IMR-90 (cell line): ENCODE measurements at regions not wholly inside any gene's neighbourhood (a gene's known extent, or its start where the extent isn't known, plus 50 kb on each side); places are given as distances from the start of the nearest gene placed in this dataset.

Experiments used
- ATAC-seq: fragments of 200-7000 bp; cut with Tn5 transposase; 2 replicates; pipeline ENCODE4 v1.9.1; 2020; ENCODE audit warnings: low read depth, mild to moderate bottlenecking, moderate library complexity
- BruUV-seq: library from RNA; stranded (reverse); fragments of 400-500 nt; replicated peaks from 2 replicates; lab custom pipeline; 2021; lab: Mats Ljungman, UMichigan
- CTCF ChIA-PET: fragments of 300-600 bp; formaldehyde crosslinking; extraction: SDS; loops from one replicate; lab custom pipeline; 2021; ENCODE audit warnings: antibody characterized with exemption; lab: Yijun Ruan, JAX
- POLR2A ChIA-PET: fragments of 300-600 bp; sonication (Branson Sonifier 250); formaldehyde crosslinking; loops from one replicate; lab custom pipeline; 2022; ENCODE audit warnings: antibody characterized with exemption; ENCODE audit not compliant: unreplicated experiment; lab: Charles Lee
- DNase-seq: peaks from one replicate; pipeline ENCODE4 v3.0.0; 2013
- H2AFZ ChIP-seq: replicated peaks from 2 replicates; pipeline ENCODE3; 2013; ENCODE audit warnings: low read length, mild to moderate bottlenecking; ENCODE audit not compliant: poor library complexity
- H2AK5ac ChIP-seq: 2 replicates; pipeline ENCODE4 v1.6.1; 2013; ENCODE audit warnings: low read depth, low read length, inconsistent platforms
- H2AK9ac ChIP-seq: replicated peaks from 2 replicates; pipeline ENCODE3; 2013; ENCODE audit warnings: mild to moderate bottlenecking, low read depth, low read length, moderate library complexity; ENCODE audit not compliant: poor library complexity
- H2BK120ac ChIP-seq: 2 replicates; pipeline ENCODE4 v1.6.1; 2013; ENCODE audit warnings: low read depth, low read length, inconsistent platforms
- H2BK15ac ChIP-seq: 3 replicates; pipeline ENCODE4 v1.6.1; 2013; ENCODE audit warnings: low read depth, low read length, inconsistent platforms
- H2BK20ac ChIP-seq: 2 replicates; pipeline ENCODE4 v1.6.1; 2013; ENCODE audit warnings: low read depth, mild to moderate bottlenecking, inconsistent platforms, low read length, moderate library complexity
- H2BK5ac ChIP-seq: 2 replicates; pipeline ENCODE4 v1.6.1; 2013; ENCODE audit warnings: mild to moderate bottlenecking, low read depth, low read length, inconsistent platforms; ENCODE audit not compliant: poor library complexity, severe bottlenecking
- H3K14ac ChIP-seq: replicated peaks from 2 replicates; pipeline ENCODE4 v1.6.1; 2013; ENCODE audit warnings: low read depth, low read length, inconsistent platforms
- H3K18ac ChIP-seq: 2 replicates; pipeline ENCODE4 v1.6.1; 2013; ENCODE audit warnings: low read depth, low read length, control low read depth
- H3K23ac ChIP-seq: 2 replicates; pipeline ENCODE4 v1.6.1; 2013; ENCODE audit warnings: low read depth, low read length, inconsistent platforms
- H3K27ac ChIP-seq: 2 replicates; pipeline ENCODE4 v1.5.1; 2013; ENCODE audit warnings: mild to moderate bottlenecking, control low read depth, low read length; ENCODE audit not compliant: insufficient read depth
- H3K27me3 ChIP-seq: 2 replicates; pipeline ENCODE4 v1.6.1; 2013; ENCODE audit warnings: low read length; ENCODE audit not compliant: control insufficient read depth, insufficient read depth
- H3K36me3 ChIP-seq: 2 replicates; pipeline ENCODE4 v1.6.1; 2013; ENCODE audit warnings: low read length, mixed read lengths; ENCODE audit not compliant: control insufficient read depth, insufficient read depth
- H3K4ac ChIP-seq: 2 replicates; pipeline ENCODE4 v1.6.1; 2013; ENCODE audit warnings: low read depth, low read length, inconsistent platforms
- H3K4me1 ChIP-seq: 2 replicates; pipeline ENCODE4 v1.6.1; 2013; ENCODE audit warnings: low read length, mixed read lengths; ENCODE audit not compliant: control insufficient read depth, insufficient read depth
- H3K4me2 ChIP-seq: 2 replicates; pipeline ENCODE4 v1.6.1; 2013; ENCODE audit warnings: low read depth, mild to moderate bottlenecking, control low read depth, low read length, moderate library complexity
- H3K4me3 ChIP-seq: 2 replicates; pipeline ENCODE4 v1.5.1; 2013; ENCODE audit warnings: low read depth, mild to moderate bottlenecking, control low read depth, low read length, moderate library complexity; ENCODE audit not compliant: insufficient read depth
- H3K56ac ChIP-seq: 2 replicates; pipeline ENCODE4 v1.6.1; 2013; ENCODE audit warnings: low read length, inconsistent platforms; ENCODE audit not compliant: insufficient read depth; ENCODE audit errors: extremely low read depth
- H3K79me1 ChIP-seq, 2 experiments: 2 replicates each; pipeline ENCODE4 v1.6.1; 2013; ENCODE audit warnings: low read length in 2 of 2, inconsistent platforms in 1 of 2, low read depth in 1 of 2
- H3K9ac ChIP-seq: 2 replicates; pipeline ENCODE4 v1.6.1; 2013; ENCODE audit warnings: low read depth, low read length, control low read depth
- H3K9me1 ChIP-seq: 2 replicates; pipeline ENCODE4 v1.6.1; 2013; ENCODE audit warnings: low read length, inconsistent platforms; ENCODE audit not compliant: insufficient read depth
- H3K9me3 ChIP-seq: 2 replicates; pipeline ENCODE4 v1.6.1; 2013; ENCODE audit warnings: low read length; ENCODE audit not compliant: control insufficient read depth, insufficient read depth
- H4K20me1 ChIP-seq: 2 replicates; pipeline ENCODE4 v1.6.1; 2013; ENCODE audit warnings: low read length, inconsistent platforms; ENCODE audit not compliant: insufficient read depth
- H4K5ac ChIP-seq: 2 replicates; pipeline ENCODE4 v1.6.1; 2013; ENCODE audit warnings: mild to moderate bottlenecking, low read depth, low read length, control low read depth
- H4K8ac ChIP-seq, 2 experiments: 2 replicates each; pipeline ENCODE4 v1.6.1; 2013; ENCODE audit warnings: low read depth in 2 of 2, low read length in 2 of 2, control low read depth in 1 of 2, inconsistent platforms in 1 of 2
- H4K91ac ChIP-seq: 2 replicates; pipeline ENCODE4 v1.6.1; 2013; ENCODE audit warnings: low read depth, low read length, inconsistent platforms; ENCODE audit not compliant: insufficient read depth
- BHLHE40 ChIP-seq: fragments of 150-350 bp; IDR thresholded peaks from 2 replicates; pipeline ENCODE4 v1.6.1; 2016; ENCODE audit warnings: mild to moderate bottlenecking, low read depth, low read length
- ELK1 ChIP-seq: fragments of 150-350 bp; IDR thresholded peaks from 2 replicates; pipeline ENCODE4 v1.6.1; 2016; ENCODE audit warnings: low read depth, mild to moderate bottlenecking, low read length, moderate library complexity, borderline replicate concordance
- MXI1 ChIP-seq: IDR thresholded peaks from 2 replicates; pipeline ENCODE4 v1.6.1; 2012; ENCODE audit warnings: low read depth, mild to moderate bottlenecking, low read length, moderate library complexity, borderline replicate concordance
- POLR2A ChIP-seq: IDR thresholded peaks from 2 replicates; pipeline ENCODE4 v1.6.1; 2012; ENCODE audit warnings: mild to moderate bottlenecking, low read depth, low read length
- WGBS, 2 experiments: methylation state at CpG; one replicate each; pipeline versions ENCODE4 v1.1.5 to v1.1.7; 2013; ENCODE audit warnings: missing lambda C conversion rate in 2 of 2; ENCODE audit not compliant: insufficient read length in 1 of 2; ENCODE audit errors: extremely low coverage in 2 of 2; 5-methylcytosine and 5-hydroxymethylcytosine counted together
- dilution Hi-C: fragments of 300-500 bp; cut with HindIII; formaldehyde crosslinking; loops from one replicate; pipeline ENCODE4 v1.14.3; 2018; ENCODE audit warnings: low sequenced_read_pairs; ENCODE audit not compliant: unreplicated experiment
- in situ Hi-C: fragments of 300-500 bp; cut with MboI; formaldehyde crosslinking; loops from 3 replicates; pipeline ENCODE4 v1.14.3; 2019; ENCODE audit warnings: low sequenced_read_pairs, inconsistent platforms, mixed read lengths
- intact Hi-C: fragments of 100-400 bp; cut with micrococcal nuclease; formaldehyde crosslinking; loops from 2 replicates; pipeline ENCODE4 v1.10.0; 2022

DNA sequence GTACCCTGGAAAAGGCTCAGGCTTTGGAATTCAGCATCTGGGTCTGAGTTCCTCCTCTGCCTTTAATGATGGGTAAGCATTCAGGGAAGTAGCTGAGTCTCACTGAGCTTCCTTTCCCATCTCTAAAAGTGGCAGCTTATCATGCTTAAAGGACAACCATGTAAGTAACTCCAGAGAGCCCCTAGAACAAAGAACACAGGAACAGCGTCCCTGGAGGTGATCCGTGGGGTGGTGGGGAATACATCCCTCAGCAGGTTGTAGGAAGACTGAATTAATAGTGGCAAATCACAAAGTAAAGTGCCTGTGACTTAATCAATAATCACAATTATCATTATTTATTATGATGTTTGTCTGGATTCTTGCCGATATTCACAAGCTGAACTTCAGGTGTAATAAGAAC lies 114.7 kb upstream of the ISX start:
- no TSS peak for BruUV-seq
- no CpG with 5 or more reads among the region's 3 CpGs for WGBS, 2 experiments
- Histone ChIP-seq H3K36me3 (no peaks in the 10 kb centered on the region), H4K91ac (no peak overlapping the region), H2BK15ac (no peak overlapping the region), H2BK120ac (no peak overlapping the region), H3K4ac (no peak overlapping the region), H3K27ac (no peak overlapping the region), H2BK20ac (no peak overlapping the region), H3K56ac (no peak overlapping the region), H3K23ac (no peak overlapping the region), H3K79me1 (no peaks in the 10 kb centered on the region), H3K14ac (no peak overlapping the region), H3K9ac (no peak overlapping the region), H2AFZ (no peak overlapping the region), H4K20me1 (no peaks in the 10 kb centered on the region), H3K9me1 (no peaks in the 10 kb centered on the region), H3K18ac (no peak overlapping the region), H4K5ac (no peak overlapping the region), H3K27me3 (no peaks in the 10 kb centered on the region), H2AK5ac (no peak overlapping the region), H3K9me3 (peaks cover 25% of the 10 kb centered on the region; the same call in 1 of the 2 replicates), H2BK5ac (no peak overlapping the region), H3K4me2 (no peak overlapping the region), H4K8ac (no peak overlapping the region), H2AK9ac (no peak overlapping the region), H3K4me3 (no peak overlapping the region), H3K4me1 (no peaks in the 10 kb centered on the region)
- DNase-seq: no peak
- no peak for ATAC-seq
- intact Hi-C loops: no loop called here
- in situ Hi-C loops: no loop called here
- POLR2A ChIA-PET: no interaction called here
- dilution Hi-C loops: no loop called here
- CTCF ChIA-PET: no interaction called here
- TF ChIP-seq MXI1 (no peak), ELK1 (no peak), BHLHE40 (no peak), POLR2A (no peak)
